PFSK-1 (cell line): ENCODE measurements at regions not wholly inside any gene's neighbourhood (a gene's known extent, or its start where the extent isn't known, plus 50 kb on each side); places are given as distances from the start of the nearest gene placed in this dataset.

ENCODE experiments used
- FOXP2 ChIP-seq: optimal IDR thresholded peaks from 2 replicates; pipeline ENCODE3; 2011; ENCODE audit warnings: borderline replicate concordance, control low read depth, inconsistent platforms; ENCODE audit not compliant: insufficient read depth; ENCODE audit errors: extremely low read length, extremely low read depth
- POLR2AphosphoS5 ChIP-seq: IDR thresholded peaks from 2 replicates; pipeline ENCODE4 v1.6.1; 2012; ENCODE audit warnings: low read depth, mild to moderate bottlenecking, control low read depth, low read length, moderate library complexity
- REST ChIP-seq, 2 experiments: IDR thresholded peaks; 2 replicates each; pipeline versions ENCODE4 v1.6.1 to v1.8.0; 2011 to 2012; ENCODE audit warnings: low read depth in 2 of 2, low read length in 2 of 2, control low read depth in 1 of 2, inconsistent platforms in 1 of 2, mild to moderate bottlenecking in 1 of 2, moderate library complexity in 1 of 2; ENCODE audit not compliant: insufficient read depth in 1 of 2
- TAF1 ChIP-seq: IDR thresholded peaks from 2 replicates; pipeline ENCODE4 v1.6.1; 2012; ENCODE audit warnings: low read length, control low read depth, borderline replicate concordance; ENCODE audit not compliant: insufficient read depth

- no peak for TF ChIP-seq REST (IDR thresholded peaks at IDR 0.05; ENCODE audit: insufficient read depth in 1 of 2, low read depth in 2 of 2, low read length in 2 of 2)
- no peak for TF ChIP-seq POLR2AphosphoS5
- TF ChIP-seq TAF1, result no peak
- no peak for TF ChIP-seq FOXP2
These were observed 54.2 kb upstream of the ACVR2A start for GRCh38 chr2:147790580-147790979.
